ENCODE measurements at regions not wholly inside any gene's neighbourhood (a gene's known extent, or its start where the extent isn't known, plus 50 kb on each side); places are given as distances from the start of the nearest gene placed in this dataset.

DNA sequence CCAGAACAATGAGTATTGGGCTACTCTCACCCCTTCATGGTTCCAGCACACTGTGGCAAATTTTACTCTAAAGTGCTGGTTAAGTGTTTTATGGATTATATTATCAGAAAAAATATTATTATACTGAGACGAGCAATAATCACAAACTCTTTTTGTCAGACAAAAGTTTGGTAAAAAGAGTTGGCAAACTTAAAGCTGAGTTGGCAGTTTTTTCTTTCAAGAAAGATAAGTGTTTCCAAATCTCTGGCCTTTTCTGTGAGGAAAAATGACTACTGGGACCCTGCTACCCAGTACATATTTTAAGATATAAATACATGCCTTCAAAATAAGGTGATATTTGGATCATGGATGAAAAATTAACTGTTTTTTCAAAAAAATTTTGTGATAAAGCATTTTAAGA, 471.5 kb upstream of the IL12A start:
- intact Hi-C loops (cut with DNase I): no loop called here
- no peak for DNase-seq

DNA sequence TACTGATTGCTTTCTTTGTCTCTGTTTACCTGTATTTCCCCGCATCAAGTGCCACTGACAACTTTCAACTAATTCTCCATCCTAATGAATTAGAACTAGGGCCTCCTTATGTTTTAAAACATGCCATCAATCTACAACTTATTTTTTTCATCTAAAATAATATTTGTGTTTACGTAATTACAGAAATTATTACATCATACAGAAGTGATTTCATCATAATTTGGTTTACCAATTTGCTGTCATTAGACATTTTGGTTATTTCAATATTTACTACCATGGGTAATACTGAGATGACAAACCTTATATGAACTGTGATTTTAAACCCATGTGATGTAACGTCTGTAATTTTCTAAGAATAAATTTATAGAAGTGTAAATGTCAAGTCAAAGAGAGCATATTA, 468.0 kb upstream of the IL12A start:
- intact Hi-C loops (cut with DNase I): no loop called here
- ATAC-seq (no peak), DNase-seq (no peak)

More for the DNA sequence above, 471.5 kb upstream of the IL12A start:
- no peak for ATAC-seq

- ATAC-seq (no peak), DNase-seq (no peak)
- intact Hi-C loops (cut with DNase I): no loop called here
These were observed 466.4 kb upstream of the IL12A start for GRCh38 chr3:159522276-159522675.

- ATAC-seq: no peak
- intact Hi-C loops (cut with DNase I): no loop called here
- no peak for DNase-seq
These were observed 460.3 kb upstream of the IL12A start for GRCh38 chr3:159528251-159528895.

DNA sequence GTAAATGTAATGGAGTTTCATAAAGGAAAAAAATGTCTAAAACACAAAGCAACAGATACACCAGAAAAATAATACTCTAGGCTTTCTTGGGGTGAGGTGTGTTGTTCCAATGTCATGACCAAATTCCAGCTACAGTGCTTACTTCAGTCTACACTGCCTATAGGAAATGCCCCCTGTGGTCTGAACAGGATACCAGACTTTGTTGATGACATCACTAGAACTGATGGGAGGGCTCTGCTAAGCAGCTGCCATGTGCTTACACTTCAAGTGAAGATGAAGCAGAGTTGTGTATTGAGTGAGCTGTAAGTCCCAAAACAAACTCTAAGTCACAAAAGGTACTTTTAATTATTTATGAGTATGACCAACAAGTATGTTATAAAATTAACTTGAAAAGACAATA, 456.1 kb upstream of the IL12A start:
- DNase-seq: no peak
- intact Hi-C loops (cut with DNase I): no loop called here
- ATAC-seq: no peak

- DNase-seq: no peak
- intact Hi-C loops (cut with DNase I): no loop called here
- ATAC-seq: no peak
These were observed 454.1 kb upstream of the IL12A start for GRCh38 chr3:159534496-159534895.

- intact Hi-C loops (cut with DNase I): no loop called here
- ATAC-seq: no peak
- no peak for DNase-seq
These were observed 451.8 kb upstream of the IL12A start for GRCh38 chr3:159536876-159537275.

DNA sequence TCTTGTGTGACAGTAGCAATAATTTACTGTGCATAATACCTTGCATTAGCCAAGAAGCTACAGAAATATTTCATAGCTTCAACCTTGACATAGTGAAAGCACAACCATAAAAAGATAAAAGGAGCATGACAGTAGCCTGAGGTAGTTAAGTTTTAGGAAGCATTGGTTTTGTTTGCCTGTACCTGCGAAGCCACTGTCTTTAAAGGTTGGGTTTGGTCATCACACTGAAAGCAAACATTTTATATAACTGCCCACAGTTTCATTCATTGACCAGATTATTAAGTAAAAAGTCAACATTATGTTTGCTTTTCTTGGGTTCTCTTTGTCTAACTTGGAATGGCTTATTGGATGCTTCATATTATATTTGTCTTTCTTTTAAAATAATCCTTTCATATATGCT, 450.1 kb upstream of the IL12A start:
- DNase-seq (no peak), ATAC-seq (no peak)
- intact Hi-C loops (cut with DNase I): no loop called here

GRCh38 chr3:159540882-159541495, 447.6 kb upstream of the IL12A start:
- ATAC-seq (no peak), DNase-seq (no peak)
- intact Hi-C loops (cut with DNase I): no loop called here

DNA sequence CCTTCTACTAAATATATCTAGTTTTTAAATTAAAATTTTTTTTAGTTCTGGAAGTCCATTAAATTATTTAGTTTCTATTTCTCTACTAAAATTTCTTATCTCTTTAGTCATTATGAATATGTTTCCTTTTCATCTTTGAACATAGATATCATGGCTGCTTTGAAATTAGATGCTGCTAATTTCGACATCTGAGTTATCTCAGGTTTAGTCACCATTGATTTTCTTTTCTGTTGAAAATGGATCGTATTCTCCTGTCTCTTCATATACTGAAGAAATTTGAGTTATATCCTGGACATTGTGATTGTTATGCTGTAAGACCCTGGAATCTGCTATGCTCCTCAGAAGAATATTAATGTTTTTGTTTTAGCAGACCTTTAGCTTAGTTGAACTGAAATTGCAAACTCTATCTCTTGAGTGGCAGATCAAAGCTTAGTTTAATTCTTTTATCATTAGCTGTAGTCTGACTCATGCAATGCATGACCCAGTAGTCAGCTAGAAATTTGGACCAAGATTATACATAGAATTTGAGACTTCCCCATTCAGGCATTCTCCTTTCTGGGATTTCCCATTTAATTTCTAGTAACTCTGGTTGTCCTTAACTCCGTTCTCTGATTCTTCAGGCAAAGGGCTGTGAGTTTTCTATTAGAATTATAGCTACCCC, 439.8 kb upstream of the IL12A start:
- ATAC-seq (no peak), DNase-seq (no peak)
- intact Hi-C loops (cut with DNase I): no loop called here

- intact Hi-C loops (cut with DNase I): no loop called here
- DNase-seq (no peak), ATAC-seq (no peak)
These were observed 433.4 kb upstream of the IL12A start for GRCh38 chr3:159555205-159555604.

DNA sequence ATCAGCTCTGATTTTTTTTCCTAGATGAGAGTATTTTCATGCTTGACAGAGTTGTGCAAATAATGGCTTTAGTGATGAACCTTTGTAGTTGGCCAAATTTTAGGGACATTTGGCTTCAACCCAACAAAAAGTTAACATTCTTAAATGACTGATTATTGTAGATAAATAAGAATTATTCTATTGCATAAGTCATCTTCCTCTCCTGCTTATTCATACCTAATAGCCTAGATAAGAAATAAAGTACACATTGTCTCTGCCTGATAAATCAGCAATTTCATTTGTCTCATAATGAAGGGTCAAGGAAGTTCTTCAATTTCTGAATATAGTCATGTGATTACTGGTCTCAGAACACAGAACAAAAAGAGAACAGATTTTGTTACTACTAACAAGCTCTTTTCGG, 428.9 kb upstream of the IL12A start:
- DNase-seq (no peak), ATAC-seq (no peak)
- intact Hi-C loops (cut with DNase I): no loop called here

DNA sequence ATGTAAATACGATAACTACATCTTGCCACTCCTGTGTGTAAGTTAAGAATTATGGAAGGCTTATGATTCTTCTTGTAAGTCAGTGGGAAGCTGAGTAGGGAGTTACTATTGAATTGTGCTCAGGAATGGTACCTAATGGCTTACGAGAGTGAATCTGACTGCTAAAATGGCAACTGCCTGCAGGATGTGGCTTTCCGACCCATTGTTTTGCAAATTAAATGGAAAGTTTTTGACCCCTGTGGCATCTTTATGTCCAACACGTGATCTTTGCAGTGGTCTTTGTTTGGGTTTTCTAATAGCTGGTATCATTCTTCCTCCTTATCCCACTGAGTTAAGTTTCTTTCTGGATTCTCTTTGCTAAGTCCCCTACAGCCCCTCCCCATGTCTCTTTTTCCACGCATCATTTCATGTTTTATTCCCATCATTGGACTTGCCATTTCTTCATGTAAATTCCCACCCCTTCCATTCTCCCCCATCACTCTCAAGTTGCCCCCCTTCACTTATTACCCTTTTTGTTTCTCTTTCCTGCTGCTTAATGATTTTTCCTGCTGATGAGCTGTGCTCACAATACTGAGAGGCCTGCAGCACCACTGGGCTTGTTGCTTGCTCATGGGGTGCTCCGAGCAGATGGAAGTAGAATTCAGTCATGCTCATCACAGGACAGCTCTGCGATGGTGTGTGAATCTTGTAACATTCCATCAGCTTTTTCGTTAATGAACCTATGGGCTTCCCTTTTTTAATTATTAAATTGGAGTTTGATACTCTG, 428.2 kb upstream of the IL12A start:
- ATAC-seq (no peak), DNase-seq (no peak)
- intact Hi-C loops (cut with DNase I): no loop called here

DNA sequence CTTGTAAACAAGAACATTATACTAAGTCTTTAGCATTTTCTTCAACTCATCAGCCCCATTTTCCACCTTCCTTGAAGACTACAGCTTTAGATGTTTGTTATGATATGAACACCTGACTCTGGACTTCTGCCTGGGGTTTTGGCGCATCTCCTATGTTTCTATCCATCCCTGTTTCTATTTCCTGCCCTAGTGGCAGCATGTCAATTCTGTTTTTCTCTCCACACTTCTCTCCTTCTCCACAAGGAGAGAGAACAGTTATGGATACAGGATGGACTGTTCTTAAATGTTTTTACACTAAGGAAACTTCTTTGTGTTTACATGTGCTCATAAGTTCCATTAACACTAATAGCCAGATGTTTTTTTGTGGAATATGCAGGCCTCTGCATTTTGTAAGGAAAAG, 423.3 kb upstream of the IL12A start:
- no peak for ATAC-seq
- no peak for DNase-seq
- intact Hi-C loops (cut with DNase I): no loop called here

DNA sequence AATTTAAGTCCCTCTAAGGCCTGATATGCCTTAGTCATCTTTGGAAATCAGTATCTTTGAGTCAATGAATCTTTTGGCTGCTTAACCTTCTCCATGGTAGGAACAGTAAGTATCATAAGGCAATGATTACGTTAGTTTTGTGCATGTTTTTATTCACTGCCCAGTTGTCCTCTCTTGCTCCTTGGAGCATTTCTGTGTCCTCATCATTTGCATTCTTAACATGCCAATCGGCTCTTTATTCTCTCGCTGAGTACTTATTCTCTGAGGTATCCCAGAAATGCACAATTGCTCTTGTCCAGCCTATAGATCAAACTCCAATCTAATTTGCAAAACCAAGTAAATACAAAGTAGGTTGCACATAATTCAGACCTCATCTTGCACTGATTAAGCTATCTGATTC, 405.0 kb upstream of the IL12A start:
- no peak for DNase-seq
- intact Hi-C loops (cut with DNase I): no loop called here
- ATAC-seq: no peak

GRCh38 chr3:159584421-159584820, 404.2 kb upstream of the IL12A start:
- no peak for ATAC-seq
- DNase-seq: no peak
- intact Hi-C loops (cut with DNase I): no loop called here

GRCh38 chr3:159586571-159587202, 401.9 kb upstream of the IL12A start:
- peak in 1 of 2 donors; percentile 60 for ATAC-seq
- no peak for DNase-seq
- intact Hi-C loops (cut with DNase I): no loop called here

- ATAC-seq: peak; percentile 19 to 57
- intact Hi-C loops (cut with DNase I): no loop called here
- no peak for DNase-seq
These were observed 394.6 kb upstream of the IL12A start for GRCh38 chr3:159593927-159594605.

GRCh38 chr3:159600291-159600690, 388.3 kb upstream of the IL12A start:
- DNase-seq: no peak
- intact Hi-C loops (cut with DNase I): no loop called here
- ATAC-seq: no peak
